Kidney (tissue), 13 donors: ENCODE measurements at regions not wholly inside any gene's neighbourhood (a gene's known extent, or its start where the extent isn't known, plus 50 kb on each side); places are given as distances from the start of the nearest gene placed in this dataset.

ENCODE experiments used
- DNase-seq, 5 donors: peaks; one replicate each; pipeline ENCODE4 v3.0.0-alpha.2; 2013 to 2020
- FAIRE-seq: peaks from 2 replicates; lab custom pipeline; 2012; peaks lifted over from hg19 to GRCh38; lab: Jason Lieb, UNC
- H3K27ac ChIP-seq, 2 donors: one replicate each; pipeline ENCODE4 v1.7.0; 2013; ENCODE audit warnings: low read depth in 2 of 2, low read length in 2 of 2, inconsistent platforms in 1 of 2
- H3K27me3 ChIP-seq: one replicate; pipeline ENCODE4 v1.7.1; 2013; ENCODE audit warnings: low read length, inconsistent platforms; ENCODE audit not compliant: control insufficient read depth, insufficient read depth
- H3K36me3 ChIP-seq, 3 donors: one replicate each; pipeline versions ENCODE4 v1.7.0 to v1.7.1; 2013; ENCODE audit warnings: low read length in 3 of 3, control low read depth in 1 of 3, inconsistent platforms in 1 of 3; ENCODE audit not compliant: insufficient read depth in 3 of 3, control insufficient read depth in 2 of 3
- H3K4me1 ChIP-seq, 3 donors: one replicate each; pipeline versions ENCODE4 v1.7.0 to v1.7.1; 2013; ENCODE audit warnings: low read length in 3 of 3, inconsistent platforms in 1 of 3, low read depth in 1 of 3; ENCODE audit not compliant: control insufficient read depth in 2 of 3, insufficient read depth in 2 of 3
- H3K4me3 ChIP-seq, 3 donors: one replicate each; pipeline versions ENCODE4 v1.7.0 to v1.8.1; 2013; ENCODE audit warnings: low read length in 3 of 3, control low read depth in 1 of 3, inconsistent platforms in 1 of 3
- H3K9ac ChIP-seq, 3 donors: one replicate each; pipeline versions ENCODE4 v1.7.0 to v1.7.1; 2013; ENCODE audit warnings: low read length in 3 of 3, control low read depth in 1 of 3, inconsistent platforms in 1 of 3
- H3K9me3 ChIP-seq, 3 donors: one replicate each; pipeline versions ENCODE4 v1.7.0 to v1.7.1; 2013; ENCODE audit warnings: low read length in 3 of 3, control low read depth in 1 of 3, inconsistent platforms in 1 of 3; ENCODE audit not compliant: control insufficient read depth in 2 of 3, insufficient read depth in 1 of 3
- intact Hi-C: fragments of 100-400 bp; cut with DNase I; formaldehyde crosslinking; loops from one replicate; pipeline ENCODE4 v1.11.1; 2022
- TF ChIP-seq, protein P1 (sequence below): IDR thresholded peaks from 3 replicates; pipeline ENCODE4 v1.5.1; 2012; ENCODE audit warnings: mild to moderate bottlenecking, moderate library complexity, borderline replicate concordance; ENCODE audit not compliant: insufficient read depth; ENCODE audit errors: extremely low read depth
- donor health status: control.
- donor health status: control.
- donor health status: control.
- donor health status: control.
- donor health status: control.
- donor health status: DM: yes; HTN: yes; CAD: no.
- donor health status: Normal renal cell carcinoma (clear cell type).

DNA sequence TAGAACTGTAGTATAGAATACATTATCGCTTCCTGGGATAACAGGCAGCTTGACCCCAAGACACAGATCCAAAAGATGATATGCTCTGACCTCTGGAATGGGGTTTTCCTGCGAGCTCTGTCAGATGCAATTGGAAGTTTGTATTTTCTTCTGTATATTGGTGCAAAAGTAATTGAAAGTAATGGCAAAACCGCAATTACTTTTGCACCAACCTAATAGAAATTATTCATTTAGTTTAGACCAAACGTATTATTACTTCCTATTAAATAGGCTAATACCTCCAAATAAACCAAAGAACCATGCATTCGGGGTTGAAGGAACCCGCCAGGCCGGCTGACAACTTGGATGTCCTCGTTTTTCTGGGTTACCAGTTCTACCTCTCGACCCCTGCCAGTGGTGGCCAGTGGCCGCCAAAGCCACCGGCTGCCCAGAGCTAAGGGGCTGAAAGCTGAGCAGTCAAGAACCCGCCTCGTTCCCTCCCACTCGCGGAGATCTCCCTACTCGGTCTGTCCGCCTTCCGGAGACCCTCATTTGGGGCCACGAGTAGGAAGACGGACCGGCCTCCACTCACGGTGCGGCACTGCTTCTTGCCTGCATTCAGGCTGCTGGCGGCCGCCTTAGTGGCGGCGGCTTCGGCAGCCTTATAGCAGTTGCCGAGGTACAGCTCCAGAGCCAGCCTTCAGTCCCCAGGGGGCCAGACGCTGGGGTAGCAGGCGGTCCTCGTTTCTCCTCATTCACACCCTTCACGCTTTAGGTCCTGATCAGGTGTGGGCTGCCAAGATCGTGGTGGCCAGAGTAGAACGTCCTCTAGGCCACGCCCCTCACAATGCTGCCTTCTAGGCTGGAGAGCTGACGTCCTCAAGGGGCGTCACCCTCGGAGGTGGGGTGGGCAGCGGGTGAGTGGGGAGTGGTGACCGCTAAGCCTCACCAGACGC, 121.9 kb downstream of the RBMX2 start:
- no peak for FAIRE-seq
- peak; percentile 68 to 80 (median 74) for DNase-seq

DNA sequence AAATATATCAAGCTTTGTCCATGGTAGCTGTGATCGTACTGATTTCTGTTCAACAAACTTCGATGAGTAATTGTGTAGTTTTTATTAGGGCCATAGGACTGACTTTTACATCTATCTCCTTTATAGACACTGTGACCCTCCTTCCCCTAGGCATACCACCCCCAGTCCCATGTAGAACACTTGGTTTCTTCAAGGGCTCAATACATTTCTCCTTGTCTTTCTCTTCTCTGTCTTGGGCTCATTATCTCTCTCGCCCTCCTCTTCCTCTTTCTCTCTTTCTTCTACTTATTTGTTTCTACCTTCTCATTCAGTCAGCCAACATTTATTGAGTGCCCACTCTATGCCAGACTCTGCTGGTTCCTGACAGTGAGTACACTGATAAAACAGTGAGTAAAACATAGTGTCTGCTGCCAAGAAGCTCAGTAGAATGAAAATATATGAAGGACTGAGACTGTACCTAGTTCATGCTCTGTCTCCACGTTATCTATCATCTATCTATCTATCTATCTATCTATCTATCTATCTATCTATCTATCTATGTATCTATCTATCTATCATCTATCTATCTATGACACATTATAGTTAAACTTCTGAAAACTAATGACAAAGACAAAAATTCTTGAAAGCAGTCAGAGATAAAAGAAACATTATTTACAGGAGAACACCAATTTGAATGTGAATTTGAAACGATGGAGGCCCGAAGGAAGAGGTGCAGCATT, 122.8 kb downstream of the RBMX2 start:
- FAIRE-seq, result no peak
- intact Hi-C loops, result no loop called here

More for the DNA sequence above, 121.9 kb downstream of the RBMX2 start:
- Histone ChIP-seq H3K4me1 (no peaks in the 10 kb centered on the region), H3K4me3 (peak overlapping the region; percentile 37 to 55 (median 38)), H3K27ac (no peak overlapping the region), H3K9me3 (no peaks in the 10 kb centered on the region), H3K9ac (no peak overlapping the region), H3K36me3 (no peaks in the 10 kb centered on the region), H3K27me3 (no peaks in the 10 kb centered on the region)
- intact Hi-C loops, result no loop called here
- TF ChIP-seq, protein P1, sequence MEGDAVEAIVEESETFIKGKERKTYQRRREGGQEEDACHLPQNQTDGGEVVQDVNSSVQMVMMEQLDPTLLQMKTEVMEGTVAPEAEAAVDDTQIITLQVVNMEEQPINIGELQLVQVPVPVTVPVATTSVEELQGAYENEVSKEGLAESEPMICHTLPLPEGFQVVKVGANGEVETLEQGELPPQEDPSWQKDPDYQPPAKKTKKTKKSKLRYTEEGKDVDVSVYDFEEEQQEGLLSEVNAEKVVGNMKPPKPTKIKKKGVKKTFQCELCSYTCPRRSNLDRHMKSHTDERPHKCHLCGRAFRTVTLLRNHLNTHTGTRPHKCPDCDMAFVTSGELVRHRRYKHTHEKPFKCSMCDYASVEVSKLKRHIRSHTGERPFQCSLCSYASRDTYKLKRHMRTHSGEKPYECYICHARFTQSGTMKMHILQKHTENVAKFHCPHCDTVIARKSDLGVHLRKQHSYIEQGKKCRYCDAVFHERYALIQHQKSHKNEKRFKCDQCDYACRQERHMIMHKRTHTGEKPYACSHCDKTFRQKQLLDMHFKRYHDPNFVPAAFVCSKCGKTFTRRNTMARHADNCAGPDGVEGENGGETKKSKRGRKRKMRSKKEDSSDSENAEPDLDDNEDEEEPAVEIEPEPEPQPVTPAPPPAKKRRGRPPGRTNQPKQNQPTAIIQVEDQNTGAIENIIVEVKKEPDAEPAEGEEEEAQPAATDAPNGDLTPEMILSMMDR, result no peak

DNA sequence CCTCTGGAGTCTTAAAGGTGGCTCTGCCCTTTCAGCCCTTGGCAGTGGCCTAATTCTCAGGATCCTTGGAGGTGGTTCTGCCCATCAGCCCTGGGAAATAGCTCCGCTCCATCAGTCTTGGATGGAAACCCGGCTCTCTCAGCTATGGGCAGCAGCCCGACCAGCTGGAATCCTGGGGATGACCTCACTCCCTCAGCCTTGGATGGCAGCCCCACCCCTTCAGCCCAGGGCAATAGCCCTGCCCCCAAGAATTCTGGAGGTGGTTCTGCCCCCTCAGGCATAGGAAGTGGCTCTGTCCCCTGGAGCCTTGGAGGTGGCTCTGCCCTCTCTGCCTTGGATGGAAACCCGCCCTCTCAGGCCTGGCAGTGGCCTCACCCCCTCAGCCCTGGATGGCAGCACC, 127.7 kb downstream of the RBMX2 start:
- Histone ChIP-seq H3K27ac (no peak overlapping the region), H3K9me3 (no peaks in the 10 kb centered on the region), H3K4me1 (no peaks in the 10 kb centered on the region), H3K36me3 (no peaks in the 10 kb centered on the region), H3K4me3 (no peak overlapping the region), H3K27me3 (no peaks in the 10 kb centered on the region), H3K9ac (no peak overlapping the region)
- DNase-seq (no peak), FAIRE-seq (no peak)
- intact Hi-C loops, result no loop called here
- TF ChIP-seq, protein P1, result no peak

More for the DNA sequence above, 122.8 kb downstream of the RBMX2 start:
- no peaks in the 10 kb centered on the region for H3K27me3 ChIP-seq
- DNase-seq, result no peak
- H3K4me1 ChIP-seq, result no peaks in the 10 kb centered on the region
- TF ChIP-seq, protein P1, result no peak
- H3K36me3 ChIP-seq, result no peaks in the 10 kb centered on the region
- H3K4me3 ChIP-seq, result peak overlapping the region in 2 of 3 donors; percentile 30 to 55
- H3K27ac ChIP-seq, result no peak overlapping the region
- no peaks in the 10 kb centered on the region for H3K9me3 ChIP-seq
- H3K9ac ChIP-seq, result no peak overlapping the region
